Heart left ventricle (tissue), 13 donors: ENCODE measurements at regions not wholly inside any gene's neighbourhood (a gene's known extent, or its start where the extent isn't known, plus 50 kb on each side); places are given as distances from the start of the nearest gene placed in this dataset.

Experiments
- POLR2A ChIP-seq, 2 donors: fragments of 450-650 bp; IDR thresholded peaks; one replicate each; pipeline ENCODE4 v1.6.1; 2017; ENCODE audit warnings: antibody characterized with exemption in 2 of 2, mild to moderate bottlenecking in 2 of 2, moderate library complexity in 2 of 2
- TF ChIP-seq, protein P1 (sequence below), 12 donors: fragments of 200-600 bp; sonication (generic) in 4 of 12; IDR thresholded peaks; one replicate each; pipeline versions ENCODE4 v1.5.0 to v1.8.0; 2018 to 2022; ENCODE audit warnings: antibody characterized with exemption in 12 of 12, mild to moderate bottlenecking in 5 of 12
- donor health status: ischemic (EF 13 %, LVEDD 7.1; RV severe dilation, severe dysfunction).
- donor health status: DM: no; HTN: yes; CAD: no.
- donor health status: DM: no; HTN: no; CAD: no.
- donor health status: ischemic (EF 25% LVEDD 6.9; RV normal size, moderate dysfunction).
- donor health status: ischemic (EF 25% LVEDD 5.7; RV mildly dilated, moderate dysfunction).
- donor health status: ischemic (EF 35%, LVEDD 5.7; RV mildly dilated, moderate dysfunction).
- donor health status: nonischemic (EF 11% LVEDD 7.7; RV severe dilation, severe dysfunction).
- donor health status: DM: yes; HTN: yes; CAD: no.
- donor health status: PGD.
- donor health status: ischemic (EF 29% LVEDD 5.4; RV normal size, mild dysfunction).
- donor health status: nonischemic (EF 23%, LVEDD 6.1; RV moderate dilation, normal function).

DNA sequence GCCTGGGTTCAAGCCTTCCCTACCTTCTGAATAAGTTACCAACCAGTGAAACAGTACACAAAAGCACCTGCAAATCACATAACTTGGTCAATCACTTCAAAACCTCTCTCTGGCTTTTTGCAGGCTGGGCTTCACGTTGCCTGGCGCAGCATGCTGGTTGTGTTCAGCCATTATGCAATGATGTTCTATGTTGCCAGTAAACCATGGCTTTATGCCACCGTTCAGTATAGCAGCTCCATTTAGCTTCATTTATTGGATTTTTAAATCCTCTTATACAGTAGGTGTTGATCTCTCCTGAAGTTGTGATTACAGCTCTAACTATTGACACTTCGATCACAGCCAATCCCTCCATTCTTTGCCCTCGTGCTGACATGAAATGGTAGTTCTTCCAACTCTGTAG is 233.6 kb upstream of the PTBP2 start:
- no peak for TF ChIP-seq POLR2A (IDR thresholded peaks at IDR 0.05)
- TF ChIP-seq, protein P1, sequence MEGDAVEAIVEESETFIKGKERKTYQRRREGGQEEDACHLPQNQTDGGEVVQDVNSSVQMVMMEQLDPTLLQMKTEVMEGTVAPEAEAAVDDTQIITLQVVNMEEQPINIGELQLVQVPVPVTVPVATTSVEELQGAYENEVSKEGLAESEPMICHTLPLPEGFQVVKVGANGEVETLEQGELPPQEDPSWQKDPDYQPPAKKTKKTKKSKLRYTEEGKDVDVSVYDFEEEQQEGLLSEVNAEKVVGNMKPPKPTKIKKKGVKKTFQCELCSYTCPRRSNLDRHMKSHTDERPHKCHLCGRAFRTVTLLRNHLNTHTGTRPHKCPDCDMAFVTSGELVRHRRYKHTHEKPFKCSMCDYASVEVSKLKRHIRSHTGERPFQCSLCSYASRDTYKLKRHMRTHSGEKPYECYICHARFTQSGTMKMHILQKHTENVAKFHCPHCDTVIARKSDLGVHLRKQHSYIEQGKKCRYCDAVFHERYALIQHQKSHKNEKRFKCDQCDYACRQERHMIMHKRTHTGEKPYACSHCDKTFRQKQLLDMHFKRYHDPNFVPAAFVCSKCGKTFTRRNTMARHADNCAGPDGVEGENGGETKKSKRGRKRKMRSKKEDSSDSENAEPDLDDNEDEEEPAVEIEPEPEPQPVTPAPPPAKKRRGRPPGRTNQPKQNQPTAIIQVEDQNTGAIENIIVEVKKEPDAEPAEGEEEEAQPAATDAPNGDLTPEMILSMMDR (IDR thresholded peaks at IDR 0.05): no peak
